Fibroblast of pulmonary artery (primary cell): ENCODE measurements at regions not wholly inside any gene's neighbourhood (a gene's known extent, or its start where the extent isn't known, plus 50 kb on each side); places are given as distances from the start of the nearest gene placed in this dataset.
A peak's percentile ranks its signal among the peaks of the same experiment; 100 is the strongest.

Experiments used
- DNase-seq: peaks from one replicate; pipeline ENCODE4 v3.0.0-alpha.2; 2010; ENCODE audit warnings: low read depth
- H3K4me3 ChIP-seq: replicated peaks from 2 replicates; pipeline ENCODE4 v1.5.1; 2011; ENCODE audit warnings: low read depth, mild to moderate bottlenecking, control low read depth, low read length, moderate library complexity
- CTCF ChIP-seq: IDR thresholded peaks from 2 replicates; pipeline ENCODE4 v1.5.1; 2011; ENCODE audit warnings: mild to moderate bottlenecking, control low read depth, low read length, inconsistent platforms; ENCODE audit errors: missing control alignments

GRCh38 chr3:27661797-27662196 lies 60.3 kb downstream of the EOMES start:
- no peak for DNase-seq
- no peak overlapping the region for H3K4me3 ChIP-seq
- no peak for TF ChIP-seq CTCF

GRCh38 chr3:27659279-27660021 lies 62.7 kb downstream of the EOMES start:
- DNase-seq = peak; percentile 65
- TF ChIP-seq CTCF = peak; percentile 86
- H3K4me3 ChIP-seq = no peak overlapping the region

GRCh38 chr3:27658741-27659140 lies 63.4 kb downstream of the EOMES start:
- DNase-seq = no peak
- H3K4me3 ChIP-seq = no peak overlapping the region
- no peak for TF ChIP-seq CTCF

GRCh38 chr3:27657871-27658270 lies 64.3 kb downstream of the EOMES start:
- no peak for TF ChIP-seq CTCF
- no peak overlapping the region for H3K4me3 ChIP-seq
- DNase-seq = no peak

GRCh38 chr3:27657404-27657803 lies 64.7 kb downstream of the EOMES start:
- no peak overlapping the region for H3K4me3 ChIP-seq
- peak; percentile 44 for DNase-seq
- TF ChIP-seq CTCF = no peak

GRCh38 chr3:27656790-27657189 lies 65.3 kb downstream of the EOMES start:
- TF ChIP-seq CTCF = no peak
- no peak for DNase-seq
- H3K4me3 ChIP-seq = no peak overlapping the region

- H3K4me3 ChIP-seq = no peak overlapping the region
- no peak for TF ChIP-seq CTCF
- no peak for DNase-seq
Observed at GRCh38 chr3:27655547-27655946, 66.6 kb downstream of the EOMES start.
